IPS DF 6.9 (cell line): ENCODE measurements at regions not wholly inside any gene's neighbourhood (a gene's known extent, or its start where the extent isn't known, plus 50 kb on each side); places are given as distances from the start of the nearest gene placed in this dataset.
A peak's percentile ranks its signal among the peaks of the same experiment; 100 is the strongest.
"Not testable (repeated sequence)": the region's sequence is repeated elsewhere in the genome, so short reads cannot be mapped to it uniquely, and the experiment has no call there.

ENCODE experiments used
- DNase-seq: peaks from one replicate; pipeline ENCODE4 v3.0.0-alpha.2; 2013; ENCODE audit warnings: low read depth, low spot score
- H3K27ac ChIP-seq: one replicate; pipeline ENCODE4 v1.5.1; 2013; ENCODE audit warnings: low read length, control low read depth
- H3K27me3 ChIP-seq: 2 replicates; pipeline ENCODE4 v1.6.1; 2013; ENCODE audit warnings: mild to moderate bottlenecking, low read length; ENCODE audit not compliant: control insufficient read depth, insufficient read depth
- H3K36me3 ChIP-seq: 2 replicates; pipeline ENCODE4 v1.6.1; 2013; ENCODE audit warnings: low read length; ENCODE audit not compliant: control insufficient read depth, insufficient read depth
- H3K4me1 ChIP-seq: 2 replicates; pipeline ENCODE4 v1.6.1; 2013; ENCODE audit warnings: low read length; ENCODE audit not compliant: control insufficient read depth, insufficient read depth
- H3K4me3 ChIP-seq: 2 replicates; pipeline ENCODE4 v1.5.1; 2013; ENCODE audit warnings: mild to moderate bottlenecking, low read length
- H3K9me3 ChIP-seq: 2 replicates; pipeline ENCODE4 v1.6.1; 2013; ENCODE audit warnings: low read length, inconsistent platforms; ENCODE audit not compliant: control insufficient read depth, insufficient read depth
- WGBS: extraction: QIAGEN DNeasy Blood & Tissue Kit; methylation state at CpG from one replicate; pipeline ENCODE4 v1.1.7; 2013; ENCODE audit warnings: mixed read lengths, missing lambda C conversion rate; ENCODE audit not compliant: insufficient read length, insufficient coverage; 5-methylcytosine and 5-hydroxymethylcytosine counted together

DNA sequence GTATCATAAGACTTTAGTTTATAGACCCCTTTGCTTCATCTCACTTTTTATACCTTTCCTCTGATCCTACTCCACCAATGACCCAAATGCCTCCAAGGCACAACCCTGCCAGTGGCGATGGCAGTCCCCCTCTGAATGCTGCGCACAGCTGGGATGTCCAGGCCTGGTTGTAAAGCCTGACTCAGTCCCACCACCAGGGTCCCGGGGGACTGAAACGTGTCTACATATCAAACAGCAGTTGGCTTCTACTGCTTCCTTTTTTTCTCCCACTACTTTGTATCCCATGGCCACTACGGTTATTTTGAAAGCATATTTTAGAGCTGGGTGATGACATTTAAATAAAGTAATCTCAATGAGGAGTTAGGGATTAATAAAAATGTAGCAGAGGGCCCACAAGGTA lies 329.8 kb upstream of the PSMD7 start:
- H3K27me3 ChIP-seq = no peaks in the 10 kb centered on the region
- H3K4me1 ChIP-seq = no peaks in the 10 kb centered on the region
- no peak for DNase-seq
- no CpG with 5 or more reads among the region's 5 CpGs for WGBS
- no peaks in the 10 kb centered on the region for H3K36me3 ChIP-seq
- H3K9me3 ChIP-seq = no peaks in the 10 kb centered on the region
- H3K27ac ChIP-seq = no peak overlapping the region
- no peak overlapping the region for H3K4me3 ChIP-seq

- WGBS = no CpG with 5 or more reads among the region's 3 CpGs
- Histone ChIP-seq H3K27me3 (no peaks in the 10 kb centered on the region), H3K4me1 (no peaks in the 10 kb centered on the region), H3K4me3 (no peak overlapping the region), H3K27ac (no peak overlapping the region), H3K36me3 (no peaks in the 10 kb centered on the region), H3K9me3 (no peaks in the 10 kb centered on the region)
- no peak for DNase-seq
These were observed 331.0 kb upstream of the PSMD7 start for GRCh38 chr16:73965591-73965990.

- Histone ChIP-seq H3K4me1 (no peaks in the 10 kb centered on the region; the same call in 1 of the 2 replicates), H3K27me3 (no peaks in the 10 kb centered on the region), H3K9me3 (no peaks in the 10 kb centered on the region), H3K36me3 (no peaks in the 10 kb centered on the region), H3K27ac (no peak overlapping the region), H3K4me3 (no peak overlapping the region)
- WGBS = no CpG with 5 or more reads among the region's 10 CpGs
- peak; percentile 20 for DNase-seq
These were observed 339.8 kb upstream of the PSMD7 start for GRCh38 chr16:73956587-73957494.

GRCh38 chr16:73955702-73956101 lies 340.9 kb upstream of the PSMD7 start:
- no peak overlapping the region for H3K27ac ChIP-seq
- no peaks in the 10 kb centered on the region for H3K9me3 ChIP-seq
- H3K4me3 ChIP-seq = no peak overlapping the region
- H3K27me3 ChIP-seq = no peaks in the 10 kb centered on the region
- WGBS = no CpG with 5 or more reads among the region's 11 CpGs
- no peak for DNase-seq
- H3K36me3 ChIP-seq = no peaks in the 10 kb centered on the region
- peaks cover 1% of the 10 kb centered on the region; the same call in 1 of the 2 replicates for H3K4me1 ChIP-seq

GRCh38 chr16:73955255-73955654 lies 341.4 kb upstream of the PSMD7 start:
- H3K9me3 ChIP-seq = no peaks in the 10 kb centered on the region
- no peaks in the 10 kb centered on the region for H3K36me3 ChIP-seq
- WGBS = no CpG with 5 or more reads among the region's 1 CpG

GRCh38 chr16:73951481-73951880 lies 345.1 kb upstream of the PSMD7 start:
- no peaks in the 10 kb centered on the region for H3K9me3 ChIP-seq
- no peak for DNase-seq
- no peak overlapping the region for H3K27ac ChIP-seq
- no peaks in the 10 kb centered on the region for H3K36me3 ChIP-seq
- WGBS = no CpG with 5 or more reads among the region's 3 CpGs
- H3K4me3 ChIP-seq = no peak overlapping the region
- no peaks in the 10 kb centered on the region for H3K27me3 ChIP-seq
- peaks cover 1% of the 10 kb centered on the region; the same call in 1 of the 2 replicates for H3K4me1 ChIP-seq

More at GRCh38 chr16:73955255-73955654, 341.4 kb upstream of the PSMD7 start:
- no peak overlapping the region for H3K27ac ChIP-seq
- H3K27me3 ChIP-seq = no peaks in the 10 kb centered on the region
- H3K4me3 ChIP-seq = no peak overlapping the region
- peaks cover 1% of the 10 kb centered on the region; the same call in 1 of the 2 replicates for H3K4me1 ChIP-seq
- no peak for DNase-seq

- Histone ChIP-seq H3K36me3 (no peaks in the 10 kb centered on the region), H3K27ac (no peak overlapping the region), H3K27me3 (no peaks in the 10 kb centered on the region), H3K9me3 (no peaks in the 10 kb centered on the region), H3K4me1 (peaks cover 1% of the 10 kb centered on the region; the same call in 1 of the 2 replicates), H3K4me3 (no peak overlapping the region)
- no CpG with 5 or more reads among the region's 7 CpGs for WGBS
- DNase-seq = no peak
These were observed 346.9 kb upstream of the PSMD7 start for GRCh38 chr16:73949574-73950320.

DNA sequence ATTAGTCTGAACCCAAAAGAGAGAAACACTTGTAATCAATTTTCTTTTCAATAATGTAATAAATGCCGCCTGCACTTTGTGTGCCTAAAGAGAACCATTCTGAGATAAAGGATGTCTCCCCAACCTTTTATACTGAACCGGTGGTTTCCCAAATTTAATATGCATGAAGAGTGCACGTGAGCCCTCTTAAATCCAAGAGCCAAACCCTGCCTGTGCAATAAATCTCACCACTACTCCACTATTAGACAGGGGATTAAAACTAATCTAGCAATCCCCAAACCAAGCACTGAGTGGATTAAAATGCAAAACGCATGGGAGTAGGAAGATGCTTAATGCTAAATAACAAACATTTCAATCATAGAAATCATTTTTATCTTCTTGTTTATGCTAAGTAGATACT lies 351.0 kb upstream of the PSMD7 start:
- H3K4me1 ChIP-seq = no peaks in the 10 kb centered on the region
- no peak overlapping the region for H3K4me3 ChIP-seq
- H3K9me3 ChIP-seq = no peaks in the 10 kb centered on the region
- H3K27ac ChIP-seq = no peak overlapping the region
- H3K27me3 ChIP-seq = no peaks in the 10 kb centered on the region
- no CpG with 5 or more reads among the region's 4 CpGs for WGBS
- no peak for DNase-seq
- no peaks in the 10 kb centered on the region for H3K36me3 ChIP-seq

DNA sequence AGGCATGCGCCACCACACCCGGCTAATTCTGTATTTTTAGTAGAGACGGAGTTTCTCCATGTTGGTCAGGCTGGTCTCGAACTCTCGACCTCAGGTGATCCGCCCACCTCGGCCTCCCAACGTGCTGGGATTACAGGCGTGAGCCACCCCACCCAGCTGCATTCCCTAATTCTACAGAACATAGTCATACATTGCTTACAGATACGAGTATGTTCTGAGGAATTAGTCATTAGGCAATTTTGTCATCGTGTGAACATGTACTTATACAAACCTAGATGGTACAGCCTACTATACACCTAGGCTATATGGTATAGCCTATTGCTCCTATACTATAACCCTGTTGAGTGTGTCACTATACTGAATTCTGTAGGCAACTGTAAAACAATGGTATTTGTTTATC lies 353.4 kb upstream of the PSMD7 start:
- WGBS = no CpG with 5 or more reads among the region's 11 CpGs
- not testable (repeated sequence) for H3K27me3 ChIP-seq, H3K9me3 ChIP-seq, DNase-seq, H3K4me1 ChIP-seq, H3K36me3 ChIP-seq, H3K27ac ChIP-seq, H3K4me3 ChIP-seq

GRCh38 chr16:73940786-73941185 lies 355.8 kb upstream of the PSMD7 start:
- not testable (repeated sequence) for H3K4me3 ChIP-seq, H3K36me3 ChIP-seq, H3K4me1 ChIP-seq, H3K27ac ChIP-seq, H3K9me3 ChIP-seq, H3K27me3 ChIP-seq, DNase-seq
- no CpG with 5 or more reads among the region's 7 CpGs for WGBS
